ENCODE measurements at regions not wholly inside any gene's neighbourhood (a gene's known extent, or its start where the extent isn't known, plus 50 kb on each side); places are given as distances from the start of the nearest gene placed in this dataset.

GRCh38 chr11:94672636-94673035 is 95.5 kb upstream of the AMOTL1 start:
- TF ChIP-seq EZH2 (IDR thresholded peaks at IDR 0.05; ENCODE audit: insufficient read depth, poor library complexity, severe bottlenecking), result no peak
- no peak for TF ChIP-seq EZH2phosphoT487 (IDR thresholded peaks at IDR 0.05; ENCODE audit: insufficient read depth, low read depth)

Measured in GM23248 (cell line).